Uterus (tissue), 2 donors: ENCODE measurements at regions not wholly inside any gene's neighbourhood (a gene's known extent, or its start where the extent isn't known, plus 50 kb on each side); places are given as distances from the start of the nearest gene placed in this dataset.

Source experiments
- POLR2A ChIP-seq, 2 donors: fragments of 450-650 bp; IDR thresholded peaks; one replicate each; pipeline ENCODE4 v1.6.1; 2016; ENCODE audit warnings: antibody characterized with exemption in 2 of 2, mild to moderate bottlenecking in 1 of 2, moderate library complexity in 1 of 2
- TF ChIP-seq, protein P1 (sequence below), 4 experiments: fragments of 200-600 bp in 2 of 4; fragments of 450-650 bp in 2 of 4; sonication (generic) in 2 of 4; IDR thresholded peaks; one replicate each; pipeline ENCODE4 v1.5.1; 2016 to 2019; ENCODE audit warnings: antibody characterized with exemption in 4 of 4, mild to moderate bottlenecking in 2 of 4, moderate library complexity in 1 of 4

GRCh38 chr1:187999973-188000372, 1171.2 kb downstream of the PLA2G4A start:
- TF ChIP-seq, protein P1, sequence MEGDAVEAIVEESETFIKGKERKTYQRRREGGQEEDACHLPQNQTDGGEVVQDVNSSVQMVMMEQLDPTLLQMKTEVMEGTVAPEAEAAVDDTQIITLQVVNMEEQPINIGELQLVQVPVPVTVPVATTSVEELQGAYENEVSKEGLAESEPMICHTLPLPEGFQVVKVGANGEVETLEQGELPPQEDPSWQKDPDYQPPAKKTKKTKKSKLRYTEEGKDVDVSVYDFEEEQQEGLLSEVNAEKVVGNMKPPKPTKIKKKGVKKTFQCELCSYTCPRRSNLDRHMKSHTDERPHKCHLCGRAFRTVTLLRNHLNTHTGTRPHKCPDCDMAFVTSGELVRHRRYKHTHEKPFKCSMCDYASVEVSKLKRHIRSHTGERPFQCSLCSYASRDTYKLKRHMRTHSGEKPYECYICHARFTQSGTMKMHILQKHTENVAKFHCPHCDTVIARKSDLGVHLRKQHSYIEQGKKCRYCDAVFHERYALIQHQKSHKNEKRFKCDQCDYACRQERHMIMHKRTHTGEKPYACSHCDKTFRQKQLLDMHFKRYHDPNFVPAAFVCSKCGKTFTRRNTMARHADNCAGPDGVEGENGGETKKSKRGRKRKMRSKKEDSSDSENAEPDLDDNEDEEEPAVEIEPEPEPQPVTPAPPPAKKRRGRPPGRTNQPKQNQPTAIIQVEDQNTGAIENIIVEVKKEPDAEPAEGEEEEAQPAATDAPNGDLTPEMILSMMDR (IDR thresholded peaks at IDR 0.05) = no peak
- no peak for TF ChIP-seq POLR2A (IDR thresholded peaks at IDR 0.05)
